GM19438 (cell line): ENCODE measurements at regions not wholly inside any gene's neighbourhood (a gene's known extent, or its start where the extent isn't known, plus 50 kb on each side); places are given as distances from the start of the nearest gene placed in this dataset.
"Not testable (repeated sequence)": the region's sequence is repeated elsewhere in the genome, so short reads cannot be mapped to it uniquely, and the experiment has no call there.

Source experiments
- ATAC-seq: cut with Tn5 transposase; IDR thresholded peaks from one replicate; pipeline ENCODE4 v1.9.1; 2021; ENCODE audit warnings: low read depth; ENCODE audit not compliant: unreplicated experiment

DNA sequence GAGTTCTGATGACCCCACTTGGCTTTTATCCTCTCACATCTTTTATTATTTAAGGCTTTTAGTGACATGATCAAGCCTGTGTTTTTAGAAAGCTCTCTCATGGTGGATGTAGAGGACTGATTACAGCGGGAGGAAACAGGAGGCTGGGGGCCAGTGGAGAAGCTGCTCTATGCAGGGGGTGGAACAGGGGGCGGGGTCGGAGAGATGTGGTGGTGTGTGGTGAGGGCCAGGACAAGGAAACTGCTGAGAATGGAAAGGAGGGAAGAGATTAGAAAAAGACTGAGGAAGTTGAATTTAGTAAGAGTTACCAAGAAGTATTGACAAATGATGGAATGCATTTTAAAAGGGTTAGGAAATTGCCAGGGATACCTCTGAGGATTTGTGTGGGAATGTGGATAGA, 292.2 kb downstream of the ZIC3 start:
- no peak for ATAC-seq

DNA sequence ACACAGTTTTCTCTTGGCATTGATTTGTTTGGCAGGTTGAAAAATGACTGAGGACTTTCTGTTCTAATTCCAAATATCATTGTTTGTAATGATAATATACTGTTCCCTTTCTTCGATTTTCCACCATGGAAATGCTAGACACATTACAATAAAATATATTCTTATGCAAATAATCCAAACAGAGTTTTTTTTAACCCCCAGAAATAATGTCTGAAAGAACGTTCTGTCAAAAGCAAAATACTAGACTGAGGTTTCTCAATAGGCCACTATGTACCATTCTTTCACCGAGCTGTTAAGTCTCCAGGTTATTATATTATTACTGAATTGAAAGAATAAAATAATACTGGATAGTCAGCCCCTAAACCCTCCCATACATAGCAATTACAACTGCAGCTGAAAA, 312.5 kb downstream of the ZIC3 start:
- ATAC-seq = no peak

DNA sequence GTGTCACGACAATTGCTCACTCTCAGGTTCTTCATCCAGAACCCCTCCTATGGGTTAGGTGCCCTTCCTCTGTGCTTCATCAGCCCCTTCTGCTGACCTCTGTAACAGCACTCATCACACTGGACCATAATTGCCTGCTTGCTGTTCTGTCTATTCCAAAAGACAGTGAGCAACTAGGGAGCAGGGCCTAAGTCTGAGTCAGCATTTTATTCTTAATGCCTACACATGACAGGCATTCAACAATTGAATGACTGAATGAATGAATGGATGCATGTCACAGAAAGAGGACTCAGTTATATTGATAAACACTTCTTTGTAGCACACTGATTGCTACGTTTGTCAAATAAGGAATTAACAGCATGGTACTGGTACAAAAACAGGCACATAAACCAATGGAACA, 317.0 kb downstream of the ZIC3 start:
- ATAC-seq = no peak

DNA sequence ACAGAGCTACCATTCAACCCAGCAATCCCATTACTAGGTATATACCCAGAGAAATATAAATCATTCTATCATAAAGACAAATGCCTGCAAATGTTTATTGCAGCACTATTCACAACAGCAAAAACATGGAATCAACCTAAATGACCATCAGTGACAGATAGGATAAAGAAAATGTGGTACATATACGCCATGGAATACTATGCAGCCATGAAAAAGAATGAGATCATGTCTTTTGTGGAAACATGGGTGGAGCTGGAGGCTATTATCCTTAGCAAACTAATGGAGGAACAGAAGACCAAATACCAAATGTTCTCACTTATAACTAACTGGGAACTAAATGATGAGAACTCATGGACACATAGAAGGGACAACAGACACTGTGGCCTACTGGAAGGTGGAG, 318.9 kb downstream of the ZIC3 start:
- not testable (repeated sequence) for ATAC-seq

DNA sequence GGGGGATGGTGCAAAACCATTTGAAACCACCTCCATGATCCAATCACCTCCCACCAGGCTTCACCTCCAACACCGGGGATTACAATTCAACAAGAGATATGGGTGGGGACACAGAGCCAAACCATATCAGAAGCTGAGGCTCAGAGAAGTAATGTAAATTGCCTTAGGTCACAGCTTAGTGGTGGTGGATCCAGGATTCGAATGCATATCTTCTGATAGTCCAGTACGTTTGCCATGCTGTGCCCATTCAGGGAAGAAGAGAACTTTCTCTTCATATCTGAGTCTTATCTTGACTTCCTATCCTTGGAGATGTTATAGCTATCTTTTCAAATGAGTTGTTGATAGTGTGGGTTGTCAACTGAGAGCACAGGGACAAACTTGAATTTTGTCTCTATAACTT, 325.5 kb downstream of the ZIC3 start:
- ATAC-seq = no peak

DNA sequence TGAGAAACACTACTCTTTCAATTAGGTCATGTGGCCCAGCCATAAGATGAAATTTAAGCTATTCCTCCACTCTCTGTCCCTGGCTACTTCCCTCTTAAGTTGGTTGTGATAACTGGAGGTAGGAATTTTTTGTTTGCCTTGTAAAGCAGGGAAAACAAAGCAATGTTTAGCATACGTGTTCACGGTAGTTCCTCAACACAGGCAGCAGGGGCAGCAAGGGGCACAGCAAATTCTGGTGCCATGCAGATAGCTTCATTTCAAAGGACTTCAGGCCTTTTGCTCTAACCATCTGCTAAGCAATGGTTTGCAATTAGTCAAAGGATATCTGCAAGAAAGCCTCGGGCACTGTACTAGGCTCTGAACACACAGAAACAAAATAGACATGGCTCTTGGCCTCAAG, 330.2 kb downstream of the ZIC3 start:
- ATAC-seq = no peak

DNA sequence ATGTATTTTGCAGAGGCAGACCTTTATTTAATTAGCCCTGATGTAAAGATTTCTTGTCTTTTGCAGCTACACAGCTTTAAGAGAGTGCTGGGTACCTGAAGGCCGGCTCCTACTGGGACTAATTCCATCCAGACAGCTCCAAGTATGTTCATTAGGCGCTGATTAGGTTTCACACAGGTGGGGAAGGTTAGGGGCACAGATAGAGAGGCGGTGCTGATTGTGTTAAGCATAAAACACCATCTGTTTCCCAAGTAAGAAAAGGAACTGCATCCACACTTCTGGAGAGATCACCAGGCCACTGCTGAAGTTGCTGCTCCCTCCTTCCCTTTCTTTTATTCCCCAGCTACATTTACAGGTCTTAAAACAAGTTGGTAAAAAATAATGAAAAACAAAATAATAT, 349.5 kb downstream of the ZIC3 start:
- ATAC-seq = no peak

DNA sequence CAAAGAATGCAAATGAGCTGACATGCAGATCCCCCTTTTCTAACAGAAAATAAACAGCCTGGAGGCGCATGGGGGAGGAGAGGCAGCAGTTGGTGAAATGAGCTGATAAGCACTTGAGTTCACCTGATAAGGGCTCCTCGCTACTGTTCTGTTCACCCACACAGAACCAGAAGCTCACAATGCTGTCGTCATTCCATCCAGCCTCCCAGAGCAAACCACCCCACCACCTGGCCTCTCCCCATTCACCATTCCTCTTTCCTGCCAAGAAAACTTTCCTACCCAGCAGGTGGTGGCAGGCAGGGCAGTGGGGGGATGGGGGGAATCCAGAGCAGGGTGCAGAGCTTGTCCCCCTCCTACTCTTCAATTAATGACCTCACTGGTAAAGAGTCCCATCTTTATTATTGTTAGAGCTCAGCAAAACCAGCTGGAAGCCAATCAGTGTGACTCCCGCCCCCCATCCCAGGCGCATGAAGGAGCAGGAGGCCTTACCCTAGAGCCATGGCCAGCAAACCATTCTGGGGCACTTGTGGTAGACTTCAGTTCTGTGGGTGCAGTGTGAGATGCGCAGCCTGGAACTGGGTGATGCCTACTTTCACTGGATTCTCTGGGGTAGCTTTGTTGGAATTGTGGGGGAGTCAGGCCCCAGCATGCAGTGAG, 350.3 kb downstream of the ZIC3 start:
- ATAC-seq = no peak

DNA sequence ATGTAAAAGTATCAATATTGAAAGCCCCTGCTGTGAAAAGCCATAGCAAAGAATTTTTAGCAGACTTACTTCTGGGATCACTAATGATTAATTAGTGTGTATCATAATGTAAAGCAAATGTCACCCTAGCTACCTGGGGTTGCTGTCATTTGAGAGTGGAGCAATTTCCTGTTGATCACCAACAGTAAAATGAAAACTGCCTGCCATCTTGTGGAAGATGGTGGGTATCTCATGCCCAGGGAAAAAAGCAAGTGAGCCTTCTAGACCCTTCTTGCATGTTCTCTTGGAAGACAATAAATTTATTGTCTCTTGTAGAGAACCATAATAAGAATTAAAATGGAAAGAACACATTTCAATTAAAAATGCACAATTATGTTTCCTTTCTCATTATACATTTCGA, 360.2 kb downstream of the ZIC3 start:
- ATAC-seq = no peak

DNA sequence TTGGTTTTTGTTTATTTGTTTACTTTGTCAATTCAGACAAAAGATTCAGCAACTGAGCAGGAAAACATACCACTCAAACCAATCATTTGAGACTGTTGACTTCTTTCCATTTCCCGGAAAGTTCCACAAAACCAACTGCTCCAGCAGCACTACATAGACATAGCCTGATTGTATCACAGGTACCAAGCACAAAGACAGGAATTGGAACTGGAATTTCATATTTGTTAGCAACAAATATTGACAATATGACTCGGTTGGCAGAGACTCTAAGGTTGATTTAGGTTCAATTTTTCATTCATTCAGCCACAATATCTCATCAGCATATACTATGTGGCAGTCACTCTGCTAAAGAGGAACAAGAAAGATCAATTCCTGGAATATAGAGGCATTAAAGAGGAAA, 364.0 kb downstream of the ZIC3 start:
- ATAC-seq = no peak

DNA sequence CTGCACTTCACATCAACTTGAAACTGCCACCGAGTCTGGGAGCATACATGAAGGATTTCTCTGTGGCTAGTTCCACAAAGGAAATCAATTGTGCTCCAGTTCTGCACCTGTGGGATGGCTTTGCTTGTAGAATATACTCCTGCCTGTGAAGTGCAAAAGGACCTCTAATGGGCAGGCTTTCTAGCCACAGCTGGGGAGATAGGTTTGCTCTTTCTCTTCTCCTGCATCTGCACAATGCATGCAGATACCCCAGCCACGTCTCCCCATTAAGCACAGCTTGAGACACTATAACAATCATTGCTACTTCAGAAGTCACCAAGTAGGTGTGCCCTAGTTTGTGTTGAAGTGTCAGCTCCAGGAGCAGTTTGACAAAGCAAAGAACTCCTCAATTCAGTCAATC, 364.6 kb downstream of the ZIC3 start:
- ATAC-seq = no peak

DNA sequence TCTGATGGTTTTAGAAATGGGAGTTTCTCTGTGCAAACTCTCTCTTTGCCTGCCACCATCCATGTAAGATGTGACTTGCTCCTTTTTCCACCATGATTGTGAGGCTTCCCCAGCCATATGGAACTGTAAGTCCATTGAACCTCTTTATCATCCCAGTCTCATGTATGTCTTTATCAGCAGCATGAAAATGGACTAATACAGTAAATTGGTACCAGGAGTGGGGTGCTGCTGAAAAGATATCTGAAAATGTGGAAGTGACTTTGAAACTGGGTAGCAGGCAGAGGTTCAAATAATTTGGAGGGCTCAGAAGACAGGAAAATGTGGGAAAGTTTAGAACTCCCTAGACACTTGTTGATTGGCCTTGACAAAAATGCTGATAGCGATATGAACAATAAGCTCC, 368.3 kb downstream of the ZIC3 start:
- ATAC-seq = not testable (repeated sequence)

DNA sequence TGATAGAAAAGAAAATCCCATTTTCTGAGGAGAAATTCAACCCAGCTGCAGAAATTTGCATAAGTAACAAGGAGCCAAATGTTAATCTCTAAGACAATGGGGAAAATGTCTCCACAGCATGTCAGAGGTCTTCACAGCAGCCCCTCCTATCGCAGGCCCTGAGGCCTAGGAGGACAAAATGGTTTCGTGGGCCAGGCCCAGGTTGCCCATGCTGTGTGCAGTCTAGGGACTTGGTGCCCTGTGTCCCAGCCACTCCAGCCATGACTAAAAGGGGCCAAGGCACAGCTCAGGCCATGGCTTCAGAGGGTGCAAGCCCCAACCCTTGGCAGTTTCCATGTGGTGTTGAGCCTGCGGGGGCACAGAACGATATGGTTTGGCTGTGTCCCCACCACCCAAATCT, 369.0 kb downstream of the ZIC3 start:
- ATAC-seq = not testable (repeated sequence)

DNA sequence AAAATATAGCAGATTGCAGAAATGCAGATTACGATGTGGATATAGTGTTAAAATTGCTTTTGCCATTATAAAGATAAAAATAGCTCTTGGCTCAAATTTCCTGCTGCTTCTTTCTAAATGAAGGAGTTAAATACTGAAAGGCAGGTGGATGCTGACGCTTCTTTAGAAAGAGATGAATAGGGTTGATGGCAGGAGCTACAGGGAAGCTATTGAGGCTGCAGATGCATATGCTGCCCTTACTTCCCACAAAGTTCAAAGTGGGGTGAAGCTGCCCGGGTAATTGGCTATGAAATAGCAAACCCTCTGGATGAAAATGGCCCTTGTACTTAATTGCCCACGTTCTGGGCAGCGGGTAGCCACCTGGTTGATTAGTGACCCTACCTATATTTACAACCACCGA, 379.5 kb downstream of the ZIC3 start:
- no peak for ATAC-seq

DNA sequence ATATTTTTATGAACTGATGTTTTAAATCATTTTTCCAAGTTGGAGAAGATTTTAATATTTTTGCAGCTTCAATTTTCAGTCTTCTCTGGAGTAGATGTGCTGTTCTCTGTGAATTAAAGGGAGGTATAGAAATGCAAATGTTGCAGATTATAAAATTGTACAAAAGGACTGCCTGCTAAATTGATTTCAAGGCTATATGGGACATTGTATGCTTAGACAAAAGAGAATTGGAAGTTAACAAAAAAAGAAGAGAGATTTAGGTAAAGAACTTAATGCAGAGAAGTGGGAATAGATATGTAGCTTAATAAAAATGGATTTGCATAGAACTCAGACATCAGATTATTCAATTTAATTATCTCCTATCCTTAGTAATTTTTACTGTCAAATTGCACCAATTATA, 403.3 kb downstream of the ZIC3 start:
- ATAC-seq = no peak

DNA sequence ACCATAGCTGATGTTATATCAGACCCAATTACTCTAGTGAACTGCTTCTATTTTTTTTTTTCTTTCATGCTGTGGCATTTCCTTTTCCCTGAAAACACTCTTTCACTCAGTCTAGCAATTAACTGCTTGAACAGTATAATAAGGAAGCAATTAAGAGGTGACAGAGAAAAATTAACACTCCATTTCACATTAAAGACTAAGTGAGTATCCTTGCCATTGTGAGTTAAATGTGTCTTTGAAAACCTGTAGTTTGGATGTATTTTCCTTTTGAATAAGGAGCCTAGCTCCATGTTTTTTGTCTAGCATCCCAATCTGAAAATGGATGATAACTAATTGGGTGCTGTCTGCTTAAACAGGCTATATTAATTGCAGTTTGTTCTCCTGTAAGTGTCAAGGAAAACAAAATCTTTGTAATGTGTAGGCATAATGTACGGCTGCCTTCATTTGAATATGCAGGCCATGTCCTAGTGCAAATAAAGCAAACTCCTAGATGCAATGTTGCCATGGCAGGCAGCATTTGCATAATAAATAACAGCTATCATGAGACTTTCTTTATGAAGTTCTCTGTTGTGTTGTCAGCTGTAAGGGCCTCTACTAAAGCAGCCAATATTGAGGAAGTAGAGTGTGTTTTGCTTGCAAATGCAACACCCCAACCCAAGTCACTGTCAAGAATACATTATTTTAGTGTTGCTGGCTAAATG, 416.7 kb downstream of the ZIC3 start:
- ATAC-seq = no peak

DNA sequence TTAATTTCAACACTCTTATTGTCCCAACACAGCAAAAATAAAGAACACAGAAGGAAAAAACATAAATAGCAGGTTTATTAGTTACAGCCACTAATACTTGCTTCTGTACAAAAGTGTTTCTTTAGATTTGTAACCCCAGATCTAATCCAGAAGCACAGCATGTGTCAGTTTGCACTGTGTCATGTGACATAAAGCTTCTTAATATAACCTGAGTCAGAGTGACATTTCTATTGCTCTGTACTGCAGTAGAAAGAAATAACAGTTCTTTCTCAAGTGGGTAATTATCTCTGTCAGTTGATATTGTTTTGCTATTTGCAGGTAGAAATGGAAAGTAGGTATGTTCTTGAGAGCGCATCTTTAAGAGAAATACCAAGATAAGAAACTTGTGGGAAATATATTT, 422.5 kb downstream of the ZIC3 start:
- ATAC-seq = no peak

DNA sequence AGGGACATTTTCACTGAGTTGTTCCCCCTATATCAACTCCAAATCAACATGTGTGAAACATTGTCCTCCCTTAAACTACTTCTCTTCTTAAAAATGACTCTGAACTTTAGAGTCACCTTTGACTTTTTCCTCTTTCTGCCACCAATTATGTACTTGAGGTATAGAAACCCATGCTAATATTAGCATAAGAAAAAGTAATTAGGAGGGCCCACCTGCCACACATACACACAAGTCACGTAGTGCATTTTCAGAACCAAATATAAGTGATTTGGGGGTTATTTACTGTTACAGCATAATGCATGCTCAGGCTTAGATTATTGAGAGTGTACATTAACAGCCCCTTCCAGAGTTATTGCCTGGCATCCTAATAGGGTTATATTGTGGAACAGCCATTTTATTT, 432.7 kb downstream of the ZIC3 start:
- ATAC-seq = no peak

DNA sequence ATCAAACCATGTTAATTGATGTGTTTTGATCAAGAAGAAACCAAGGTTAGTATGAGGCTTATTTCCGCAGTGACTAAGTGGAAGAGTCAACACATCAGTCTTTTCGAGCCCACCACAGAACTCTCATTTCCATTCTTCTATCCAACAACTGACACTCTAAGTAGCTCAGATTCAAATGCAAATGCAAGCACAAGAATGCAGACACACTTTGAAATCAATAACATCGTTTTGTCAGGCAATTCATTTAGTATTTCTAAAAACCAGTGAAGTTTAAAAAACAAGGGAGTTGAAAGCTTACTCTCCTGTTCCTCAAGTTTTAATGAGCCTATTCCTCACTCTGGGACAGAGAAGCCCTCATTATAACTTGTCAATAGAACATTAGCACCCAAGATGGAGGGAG, 433.1 kb downstream of the ZIC3 start:
- no peak for ATAC-seq

DNA sequence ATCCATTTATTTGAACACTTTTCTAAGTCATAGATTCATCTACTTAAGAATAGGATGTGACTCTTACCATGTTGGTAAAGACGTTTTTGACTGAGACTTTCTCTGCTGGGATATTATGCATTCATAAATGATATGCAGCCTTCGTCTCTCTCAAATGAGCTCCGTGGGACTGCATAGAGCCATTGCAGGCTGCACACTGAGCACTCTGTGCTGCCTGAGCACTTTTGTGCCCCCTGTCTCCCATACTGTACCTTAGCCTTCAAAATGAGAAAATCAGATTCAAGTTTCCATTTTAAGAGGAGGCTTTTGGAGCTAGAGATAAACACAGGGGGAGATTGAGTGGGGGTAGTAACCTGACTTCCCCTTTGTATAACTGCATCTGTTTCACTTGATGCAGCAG, 433.6 kb downstream of the ZIC3 start:
- ATAC-seq = no peak

DNA sequence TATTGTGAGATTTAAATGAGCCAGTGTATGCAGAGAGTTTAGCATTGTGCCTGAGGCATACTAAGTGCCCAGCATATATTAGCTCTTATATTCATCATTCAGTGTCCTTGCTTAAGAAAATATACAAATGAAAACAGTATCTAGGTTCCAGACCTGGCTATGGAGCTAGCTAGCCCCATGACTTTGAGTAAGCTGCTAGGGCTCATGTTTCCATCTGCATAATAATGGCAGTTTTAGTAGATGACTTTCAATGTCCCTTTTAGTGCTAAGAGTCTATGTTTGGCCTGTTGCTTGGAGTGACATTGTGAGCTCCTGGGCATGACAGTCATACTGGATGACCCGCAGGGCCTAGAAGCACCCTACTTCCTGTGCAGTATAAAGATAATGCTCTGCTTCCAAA, 435.3 kb downstream of the ZIC3 start:
- no peak for ATAC-seq

DNA sequence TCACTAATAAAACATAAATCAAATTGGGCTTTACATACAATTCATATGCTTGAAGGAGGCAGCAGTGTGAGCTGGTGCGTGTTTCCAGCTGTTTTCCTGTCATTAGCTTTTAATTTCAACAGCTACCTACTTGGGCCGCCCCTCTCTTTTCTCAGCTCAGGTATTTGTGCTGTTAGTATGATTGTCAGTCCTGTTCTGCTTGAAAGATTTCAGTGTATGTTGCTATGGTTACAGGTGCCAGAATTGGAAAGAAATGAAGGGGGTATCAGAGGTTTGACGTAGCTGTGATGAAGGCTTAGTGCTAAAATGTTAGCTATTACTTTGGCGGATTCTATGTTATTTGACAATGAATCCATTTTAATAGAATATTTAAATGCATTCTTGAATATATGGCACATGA, 440.3 kb downstream of the ZIC3 start:
- no peak for ATAC-seq

DNA sequence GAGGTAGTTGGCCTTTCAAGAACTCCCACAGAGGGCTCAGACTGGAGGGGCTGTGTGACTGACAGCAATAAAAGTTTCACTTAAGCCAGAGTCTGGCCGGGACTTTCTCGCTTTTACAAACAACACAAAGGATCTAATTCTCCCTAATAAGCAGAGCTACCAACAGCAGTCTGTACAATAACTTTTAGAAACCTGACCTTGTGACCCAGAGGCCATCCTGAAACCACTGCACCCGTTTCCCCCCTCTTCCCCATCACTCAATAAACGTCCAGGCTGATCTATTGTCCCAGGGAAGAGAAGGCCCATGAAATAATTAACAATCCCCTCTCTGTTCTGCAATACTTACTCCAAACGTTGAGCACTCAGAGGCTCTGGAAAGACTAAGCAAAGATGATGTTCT, 442.4 kb downstream of the ZIC3 start:
- no peak for ATAC-seq
